GM21576 (cell line): ENCODE measurements at regions not wholly inside any gene's neighbourhood (a gene's known extent, or its start where the extent isn't known, plus 50 kb on each side); places are given as distances from the start of the nearest gene placed in this dataset.

Experiments used
- ATAC-seq: cut with Tn5 transposase; IDR thresholded peaks from one replicate; pipeline ENCODE4 v1.9.1; 2021; ENCODE audit warnings: mild to moderate bottlenecking, moderate library complexity; ENCODE audit not compliant: unreplicated experiment

- ATAC-seq, result no peak
Measured at GRCh38 chr18:8962855-8963635, 139.5 kb upstream of the NDUFV2 start.

- no peak for ATAC-seq
Measured at GRCh38 chr18:8963876-8964275, 138.6 kb upstream of the NDUFV2 start.

GRCh38 chr18:8965398-8965797 is 137.1 kb upstream of the NDUFV2 start:
- ATAC-seq, result no peak

- ATAC-seq, result no peak
Measured at GRCh38 chr18:8966821-8967220, 135.7 kb upstream of the NDUFV2 start.

- no peak for ATAC-seq
Measured at GRCh38 chr18:8967573-8967972, 134.9 kb upstream of the NDUFV2 start.

GRCh38 chr18:8969639-8970390 is 132.7 kb upstream of the NDUFV2 start:
- ATAC-seq, result no peak

- no peak for ATAC-seq
Measured at GRCh38 chr18:8970843-8971242, 131.7 kb upstream of the NDUFV2 start.

GRCh38 chr18:8972116-8972515 is 130.4 kb upstream of the NDUFV2 start:
- no peak for ATAC-seq

- ATAC-seq, result no peak
Measured at GRCh38 chr18:8974279-8974678, 128.2 kb upstream of the NDUFV2 start.

GRCh38 chr18:8974696-8975095 is 127.8 kb upstream of the NDUFV2 start:
- ATAC-seq, result no peak

GRCh38 chr18:8975624-8976023 is 126.9 kb upstream of the NDUFV2 start:
- ATAC-seq, result no peak

- no peak for ATAC-seq
Measured at GRCh38 chr18:8976606-8977005, 125.9 kb upstream of the NDUFV2 start.

GRCh38 chr18:8977166-8977565 is 125.3 kb upstream of the NDUFV2 start:
- no peak for ATAC-seq

- no peak for ATAC-seq
Measured at GRCh38 chr18:8977701-8978100, 124.8 kb upstream of the NDUFV2 start.

GRCh38 chr18:8978394-8978793 is 124.1 kb upstream of the NDUFV2 start:
- ATAC-seq, result no peak

- no peak for ATAC-seq
Measured at GRCh38 chr18:8979258-8979988, 123.1 kb upstream of the NDUFV2 start.

GRCh38 chr18:8980496-8980895 is 122.0 kb upstream of the NDUFV2 start:
- no peak for ATAC-seq

GRCh38 chr18:8980918-8981317 is 121.6 kb upstream of the NDUFV2 start:
- no peak for ATAC-seq

- ATAC-seq, result no peak
Measured at GRCh38 chr18:8982416-8983183, 119.9 kb upstream of the NDUFV2 start.

- ATAC-seq, result no peak
Measured at GRCh38 chr18:8983195-8983594, 119.3 kb upstream of the NDUFV2 start.

- ATAC-seq, result no peak
Measured at GRCh38 chr18:8984131-8984721, 118.3 kb upstream of the NDUFV2 start.
